ENCODE measurements at regions not wholly inside any gene's neighbourhood (a gene's known extent, or its start where the extent isn't known, plus 50 kb on each side); places are given as distances from the start of the nearest gene placed in this dataset.

- peak; percentile 11 for DNase-seq (ENCODE audit: low read depth)
These were observed 185.1 kb downstream of the CLIC5 start for GRCh38 chr6:45830441-45831139.

GRCh38 chr6:45829873-45830272 is 185.8 kb downstream of the CLIC5 start:
- DNase-seq (ENCODE audit: low read depth): no peak

GRCh38 chr6:45827952-45828530 is 187.6 kb downstream of the CLIC5 start:
- no peak for DNase-seq (ENCODE audit: low read depth)

GRCh38 chr6:45822873-45823272 is 192.8 kb downstream of the CLIC5 start:
- no peak for DNase-seq (ENCODE audit: low read depth)

- no peak for DNase-seq (ENCODE audit: low read depth)
These were observed 193.3 kb downstream of the CLIC5 start for GRCh38 chr6:45822246-45822812.

GRCh38 chr6:45818655-45819054 is 197.0 kb downstream of the CLIC5 start:
- DNase-seq (ENCODE audit: low read depth): no peak

GRCh38 chr6:45816674-45817297 is 198.9 kb downstream of the CLIC5 start:
- no peak for DNase-seq (ENCODE audit: low read depth)

GRCh38 chr6:45815466-45816125 is 200.1 kb downstream of the CLIC5 start:
- DNase-seq (ENCODE audit: low read depth): no peak

GRCh38 chr6:45814772-45815171 is 200.9 kb downstream of the CLIC5 start:
- no peak for DNase-seq (ENCODE audit: low read depth)

GRCh38 chr6:45813943-45814342 is 201.7 kb downstream of the CLIC5 start:
- no peak for DNase-seq (ENCODE audit: low read depth)

GRCh38 chr6:45812922-45813321 is 202.7 kb downstream of the CLIC5 start:
- DNase-seq (ENCODE audit: low read depth): no peak

GRCh38 chr6:45808917-45809316 is 206.7 kb downstream of the CLIC5 start:
- no peak for DNase-seq (ENCODE audit: low read depth)

- no peak for DNase-seq (ENCODE audit: low read depth)
These were observed 207.5 kb downstream of the CLIC5 start for GRCh38 chr6:45808042-45808645.

- DNase-seq (ENCODE audit: low read depth): no peak
These were observed 208.2 kb downstream of the CLIC5 start for GRCh38 chr6:45807311-45808041.

- no peak for DNase-seq (ENCODE audit: low read depth)
These were observed 209.5 kb downstream of the CLIC5 start for GRCh38 chr6:45806172-45806571.

- no peak for DNase-seq (ENCODE audit: low read depth)
These were observed 212.6 kb downstream of the CLIC5 start for GRCh38 chr6:45803071-45803470.

- DNase-seq (ENCODE audit: low read depth): no peak
These were observed 214.0 kb downstream of the CLIC5 start for GRCh38 chr6:45801471-45802289.

- DNase-seq (ENCODE audit: low read depth): no peak
These were observed 214.7 kb downstream of the CLIC5 start for GRCh38 chr6:45800911-45801310.

- no peak for DNase-seq (ENCODE audit: low read depth)
These were observed 220.0 kb downstream of the CLIC5 start for GRCh38 chr6:45795678-45796077.

- DNase-seq (ENCODE audit: low read depth): no peak
These were observed 221.2 kb downstream of the CLIC5 start for GRCh38 chr6:45794465-45794864.
